Psoas muscle (tissue), 7 donors: ENCODE measurements at regions not wholly inside any gene's neighbourhood (a gene's known extent, or its start where the extent isn't known, plus 50 kb on each side); places are given as distances from the start of the nearest gene placed in this dataset.

Experiments
- ATAC-seq, 4 donors: fragments of 200-7000 bp; cut with Tn5 transposase; one replicate each; pipeline ENCODE4 v1.9.1; 2020; ENCODE audit warnings: moderate library complexity in 3 of 4, mild to moderate bottlenecking in 2 of 4
- DNase-seq, 2 donors: peaks; one replicate each; pipeline ENCODE4 v3.0.0-alpha.2; 2020
- H3K27ac ChIP-seq: fragments of 200-600 bp; one replicate; pipeline ENCODE4 v1.8.0; 2022
- H3K27me3 ChIP-seq, 3 donors: fragments of 200-600 bp in 1 of 3; one replicate each; pipeline versions ENCODE4 v1.6.1 to v1.8.0; 2013 to 2022; ENCODE audit warnings: low read length in 2 of 3, mild to moderate bottlenecking in 2 of 3, moderate library complexity in 1 of 3; ENCODE audit not compliant: insufficient read depth in 3 of 3
- H3K36me3 ChIP-seq, 2 donors: fragments of 200-600 bp in 1 of 2; one replicate each; pipeline versions ENCODE4 v1.6.1 to v1.8.0; 2013 to 2022; ENCODE audit warnings: low read depth in 1 of 2, mild to moderate bottlenecking in 1 of 2, moderate library complexity in 1 of 2; ENCODE audit not compliant: insufficient read depth in 1 of 2
- H3K4me1 ChIP-seq: fragments of 200-600 bp; one replicate; pipeline ENCODE4 v1.8.0; 2022
- H3K4me3 ChIP-seq: fragments of 200-600 bp; one replicate; pipeline ENCODE4 v1.8.0; 2022; ENCODE audit warnings: mild to moderate bottlenecking
- H3K9me3 ChIP-seq: fragments of 200-600 bp; one replicate; pipeline ENCODE4 v1.8.0; 2022
- WGBS, 3 donors: extraction: QIAGEN DNeasy Blood & Tissue Kit; methylation state at CpG; one replicate each; pipeline versions ENCODE4 v1.1.6 to v1.1.7; 2013; 5-methylcytosine and 5-hydroxymethylcytosine counted together
- intact Hi-C, 2 donors: fragments of 100-400 bp; cut with DNase I; formaldehyde crosslinking; loops; one replicate each; pipeline versions ENCODE4 v1.11.0 to v1.14.2; 2022
- TF ChIP-seq, protein P1 (sequence below): fragments of 200-600 bp; IDR thresholded peaks from one replicate; pipeline ENCODE4 v1.8.0; 2022; ENCODE audit warnings: antibody characterized with exemption
- donor health status: healthy with polysubstance abuse.
- donor health status: DM: no; HTN: no; CAD: no; lungs with moderate emphysema.
- donor health status: Bipolar disorder and iron deficiency.
- donor health status: healthy.
- donor health status: DM: yes; HTN: yes; CAD: no.
- donor health status: DM: no; HTN: no; CAD: no.
- donor health status: DM: yes; HTN: yes; CAD: no.

DNA sequence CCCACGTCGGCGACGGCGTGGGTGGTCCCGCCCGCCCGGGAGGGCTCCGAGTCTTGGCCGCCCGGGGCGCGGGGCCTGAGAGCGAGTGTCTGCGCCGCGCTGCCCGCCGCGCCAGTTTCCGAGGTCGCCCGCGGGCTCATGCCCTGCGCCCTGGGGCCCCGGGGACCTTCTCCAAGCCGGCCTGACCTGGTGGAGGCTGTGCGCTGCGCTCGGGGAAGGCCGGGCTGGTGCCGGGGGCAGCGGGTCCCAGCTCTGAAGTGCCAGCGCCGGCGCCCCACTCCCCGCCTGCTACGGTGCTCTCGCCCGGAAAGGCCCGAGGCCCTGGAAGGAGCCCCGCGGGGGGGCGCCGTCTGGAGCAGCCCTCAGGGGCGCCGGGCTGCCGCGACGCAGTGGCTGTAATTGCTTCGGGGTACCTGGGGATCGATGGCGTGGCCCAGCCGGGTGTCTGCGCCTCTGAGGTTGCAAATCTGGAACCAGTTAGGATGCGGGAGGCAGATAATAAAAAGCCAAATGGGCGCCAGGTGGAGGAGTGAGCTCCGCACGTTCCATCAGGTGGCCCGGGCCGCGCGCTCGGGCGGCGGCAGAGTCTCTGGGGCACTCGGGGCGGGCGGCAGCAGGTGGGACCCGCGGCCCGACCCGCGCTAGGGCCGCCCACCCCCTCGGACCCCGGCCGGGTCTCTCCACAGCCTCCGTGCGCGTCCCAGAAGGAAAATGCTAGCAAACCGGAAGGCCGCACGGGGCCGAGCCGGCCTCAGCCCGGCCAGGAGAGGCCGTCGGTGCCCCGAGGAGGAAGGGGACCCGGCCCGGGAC lies 102.3 kb upstream of the DIO3 start:
- Histone ChIP-seq H3K27ac (no peak overlapping the region), H3K27me3 (peaks cover 7 to 61% (median 12%) of the 10 kb centered on the region in 3 donors), H3K4me1 (no peaks in the 10 kb centered on the region), H3K36me3 (no peaks in the 10 kb centered on the region), H3K4me3 (peak overlapping the region; percentile 28), H3K9me3 (no peaks in the 10 kb centered on the region)
- TF ChIP-seq, protein P1, sequence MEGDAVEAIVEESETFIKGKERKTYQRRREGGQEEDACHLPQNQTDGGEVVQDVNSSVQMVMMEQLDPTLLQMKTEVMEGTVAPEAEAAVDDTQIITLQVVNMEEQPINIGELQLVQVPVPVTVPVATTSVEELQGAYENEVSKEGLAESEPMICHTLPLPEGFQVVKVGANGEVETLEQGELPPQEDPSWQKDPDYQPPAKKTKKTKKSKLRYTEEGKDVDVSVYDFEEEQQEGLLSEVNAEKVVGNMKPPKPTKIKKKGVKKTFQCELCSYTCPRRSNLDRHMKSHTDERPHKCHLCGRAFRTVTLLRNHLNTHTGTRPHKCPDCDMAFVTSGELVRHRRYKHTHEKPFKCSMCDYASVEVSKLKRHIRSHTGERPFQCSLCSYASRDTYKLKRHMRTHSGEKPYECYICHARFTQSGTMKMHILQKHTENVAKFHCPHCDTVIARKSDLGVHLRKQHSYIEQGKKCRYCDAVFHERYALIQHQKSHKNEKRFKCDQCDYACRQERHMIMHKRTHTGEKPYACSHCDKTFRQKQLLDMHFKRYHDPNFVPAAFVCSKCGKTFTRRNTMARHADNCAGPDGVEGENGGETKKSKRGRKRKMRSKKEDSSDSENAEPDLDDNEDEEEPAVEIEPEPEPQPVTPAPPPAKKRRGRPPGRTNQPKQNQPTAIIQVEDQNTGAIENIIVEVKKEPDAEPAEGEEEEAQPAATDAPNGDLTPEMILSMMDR, result no peak
- DNase-seq, result no peak
- intact Hi-C loops, result no loop called here
- 4 to 9% (median 7%) methylated on average over 64 to 92 of the region's 92 CpGs for WGBS, 3 donors
- no peak for ATAC-seq

GRCh38 chr14:101459551-101459900 lies 101.8 kb upstream of the DIO3 start:
- 45 to 57% (median 52%) methylated on average over 14 of the region's 14 CpGs for WGBS, 3 donors
- H3K9me3 ChIP-seq, result no peaks in the 10 kb centered on the region
- no peaks in the 10 kb centered on the region for H3K36me3 ChIP-seq
- no peaks in the 10 kb centered on the region for H3K4me1 ChIP-seq
- intact Hi-C loops, result no loop called here
- H3K27ac ChIP-seq, result no peak overlapping the region
- DNase-seq, result no peak
- ATAC-seq, result no peak
- peaks cover 7 to 60% (median 12%) of the 10 kb centered on the region in 3 donors for H3K27me3 ChIP-seq
- H3K4me3 ChIP-seq, result no peak overlapping the region
- TF ChIP-seq, protein P1, result no peak

DNA sequence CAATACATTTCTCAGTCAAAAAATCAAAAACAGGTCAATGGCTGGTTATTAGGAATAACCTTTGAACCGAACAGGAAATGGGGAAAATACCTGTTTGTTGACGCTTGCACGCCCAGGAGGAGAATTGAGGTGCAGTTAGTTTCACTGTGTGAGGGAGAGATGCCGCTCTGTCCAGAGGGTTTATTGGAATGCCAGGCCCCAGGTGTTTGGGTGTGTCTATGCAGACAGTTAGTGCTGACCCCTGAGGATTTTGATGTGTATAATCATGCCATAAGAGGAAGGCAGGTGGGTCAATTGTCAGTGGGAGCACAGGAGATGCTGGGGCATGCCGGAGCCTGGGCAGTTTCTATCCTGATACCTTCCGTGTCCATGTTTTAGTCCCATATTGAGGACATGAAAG lies 100.8 kb upstream of the DIO3 start:
- H3K4me1 ChIP-seq, result no peaks in the 10 kb centered on the region
- DNase-seq (no peak), ATAC-seq (no peak)
- TF ChIP-seq, protein P1, result no peak
- H3K9me3 ChIP-seq, result no peaks in the 10 kb centered on the region
- H3K4me3 ChIP-seq, result no peak overlapping the region
- H3K27ac ChIP-seq, result no peak overlapping the region
- peaks cover 7 to 56% (median 14%) of the 10 kb centered on the region in 3 donors for H3K27me3 ChIP-seq
- WGBS, 3 donors, result 96% methylated on average over 6 of the region's 6 CpGs
- intact Hi-C loops, result no loop called here
- H3K36me3 ChIP-seq, result no peaks in the 10 kb centered on the region

GRCh38 chr14:101460986-101461750 lies 100.1 kb upstream of the DIO3 start:
- DNase-seq, result no peak
- Histone ChIP-seq H3K27me3 (peaks cover 7 to 51% (median 14%) of the 10 kb centered on the region in 3 donors), H3K27ac (no peak overlapping the region), H3K4me1 (no peaks in the 10 kb centered on the region), H3K9me3 (no peaks in the 10 kb centered on the region), H3K36me3 (no peaks in the 10 kb centered on the region), H3K4me3 (no peak overlapping the region)
- intact Hi-C loops, result no loop called here
- WGBS, 3 donors, result 90 to 96% (median 94%) methylated on average over 12 of the region's 12 CpGs
- TF ChIP-seq, protein P1, result no peak
- no peak for ATAC-seq
